ENCODE measurements at regions not wholly inside any gene's neighbourhood (a gene's known extent, or its start where the extent isn't known, plus 50 kb on each side); places are given as distances from the start of the nearest gene placed in this dataset.

GRCh38 chr22:49613511-49614270 is 214.0 kb downstream of the BRD1 start:
- DNase-seq (ENCODE audit: low read depth), result no peak
- H3K4me3 ChIP-seq (ENCODE audit: control insufficient read depth, low read depth, low read length), result no peak overlapping the region
- no peak for TF ChIP-seq CTCF (IDR thresholded peaks at IDR 0.05; ENCODE audit: control insufficient read depth, insufficient read depth, low read depth, low read length, missing control alignments)

DNA sequence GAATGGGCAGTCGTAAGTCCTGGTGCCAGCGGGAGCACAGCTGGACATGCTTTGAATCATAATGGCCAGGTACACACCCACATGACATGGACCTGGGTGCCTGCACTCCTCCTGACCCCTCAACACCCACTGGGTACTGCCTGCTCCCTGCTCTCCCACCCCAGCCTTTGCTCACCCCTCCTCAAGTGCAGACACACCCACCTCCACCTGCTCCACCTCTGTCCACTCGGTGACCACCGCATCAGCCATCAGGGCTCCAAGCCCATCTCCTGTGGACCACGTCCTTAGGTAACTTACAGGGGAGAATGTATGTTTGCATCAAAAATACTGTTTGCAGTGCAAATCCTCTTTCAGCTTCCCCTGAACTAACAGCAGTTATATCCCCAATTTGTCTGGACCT is 214.6 kb downstream of the BRD1 start:
- H3K4me3 ChIP-seq (ENCODE audit: control insufficient read depth, low read depth, low read length), result no peak overlapping the region
- DNase-seq (ENCODE audit: low read depth), result no peak
- TF ChIP-seq CTCF (IDR thresholded peaks at IDR 0.05; ENCODE audit: control insufficient read depth, insufficient read depth, low read depth, low read length, missing control alignments), result no peak

DNA sequence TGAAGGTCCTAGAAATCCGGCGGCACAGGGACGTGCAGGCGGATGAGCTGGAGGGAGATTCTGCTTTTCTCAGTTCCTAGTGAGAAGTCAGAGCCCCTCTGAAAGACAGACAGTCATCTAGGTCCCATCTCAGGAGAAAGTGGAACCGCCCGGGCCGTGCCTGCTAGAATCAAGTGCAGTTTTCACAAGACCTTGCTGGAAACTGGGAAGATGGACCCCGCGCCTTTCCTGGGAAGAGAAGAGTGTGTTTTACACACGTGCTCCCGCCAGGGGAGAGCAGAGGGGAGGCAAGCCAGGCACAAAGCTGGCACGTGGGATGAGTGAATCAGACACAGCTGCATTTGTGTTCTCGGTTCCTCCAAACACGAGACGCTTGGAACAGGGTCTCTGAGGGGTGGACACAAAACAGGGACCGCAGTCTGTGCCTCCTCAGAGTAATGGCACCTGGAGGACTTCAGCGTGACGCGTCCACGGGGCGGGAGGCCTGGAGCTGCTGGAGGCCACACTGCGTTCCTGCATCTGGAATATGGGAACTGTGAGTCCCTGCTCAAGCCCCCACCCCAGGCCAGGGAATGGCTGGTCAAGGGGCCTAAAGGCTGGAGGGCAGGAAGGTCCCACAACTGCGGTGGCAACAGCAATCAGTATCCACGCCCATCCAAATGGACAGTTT is 218.3 kb downstream of the BRD1 start:
- no peak for TF ChIP-seq CTCF (IDR thresholded peaks at IDR 0.05; ENCODE audit: control insufficient read depth, insufficient read depth, low read depth, low read length, missing control alignments)
- DNase-seq (ENCODE audit: low read depth), result no peak
- H3K4me3 ChIP-seq (ENCODE audit: control insufficient read depth, low read depth, low read length), result no peak overlapping the region

GRCh38 chr22:49608660-49609059 is 219.0 kb downstream of the BRD1 start:
- no peak for TF ChIP-seq CTCF (IDR thresholded peaks at IDR 0.05; ENCODE audit: control insufficient read depth, insufficient read depth, low read depth, low read length, missing control alignments)
- H3K4me3 ChIP-seq (ENCODE audit: control insufficient read depth, low read depth, low read length), result no peak overlapping the region
- no peak for DNase-seq (ENCODE audit: low read depth)

- no peak overlapping the region for H3K4me3 ChIP-seq (ENCODE audit: control insufficient read depth, low read depth, low read length)
- no peak for TF ChIP-seq CTCF (IDR thresholded peaks at IDR 0.05; ENCODE audit: control insufficient read depth, insufficient read depth, low read depth, low read length, missing control alignments)
- no peak for DNase-seq (ENCODE audit: low read depth)
These were observed 219.4 kb downstream of the BRD1 start for GRCh38 chr22:49608228-49608627.

- DNase-seq (ENCODE audit: low read depth), result no peak
- no peak overlapping the region for H3K4me3 ChIP-seq (ENCODE audit: control insufficient read depth, low read depth, low read length)
- no peak for TF ChIP-seq CTCF (IDR thresholded peaks at IDR 0.05; ENCODE audit: control insufficient read depth, insufficient read depth, low read depth, low read length, missing control alignments)
These were observed 219.9 kb downstream of the BRD1 start for GRCh38 chr22:49607821-49608220.

Measured in AG09309 (cell line).